ENCODE measurements at regions not wholly inside any gene's neighbourhood (a gene's known extent, or its start where the extent isn't known, plus 50 kb on each side); places are given as distances from the start of the nearest gene placed in this dataset.

GRCh38 chr3:194935061-194935460 is 249.4 kb downstream of the FAM43A start:
- H3K27me3 ChIP-seq (ENCODE audit: control insufficient read depth in 1 of 2, insufficient read depth in 2 of 2, low read length in 2 of 2), result no peaks in the 10 kb centered on the region
- H3K9ac ChIP-seq (ENCODE audit: low read depth in 1 of 2, low read length in 2 of 2), result no peak overlapping the region
- no peaks in the 10 kb centered on the region for H3K4me1 ChIP-seq (ENCODE audit: control insufficient read depth in 1 of 2, insufficient read depth in 2 of 2, low read length in 2 of 2)
- H3K4me3 ChIP-seq (ENCODE audit: low read depth in 1 of 2, low read length in 2 of 2), result no peak overlapping the region
- H3K36me3 ChIP-seq (ENCODE audit: control insufficient read depth in 1 of 2, insufficient read depth in 2 of 2, low read length in 2 of 2), result no peaks in the 10 kb centered on the region
- H3K9me3 ChIP-seq (ENCODE audit: control insufficient read depth in 1 of 2, low read length in 2 of 2), result no peaks in the 10 kb centered on the region
- H3K27ac ChIP-seq (ENCODE audit: low read depth, low read length), result no peak overlapping the region

GRCh38 chr3:194935632-194936470 is 250.2 kb downstream of the FAM43A start:
- Histone ChIP-seq H3K27me3 (ENCODE audit: control insufficient read depth in 1 of 2, insufficient read depth in 2 of 2, low read length in 2 of 2) (no peaks in the 10 kb centered on the region), H3K9ac (ENCODE audit: low read depth in 1 of 2, low read length in 2 of 2) (no peak overlapping the region), H3K36me3 (ENCODE audit: control insufficient read depth in 1 of 2, insufficient read depth in 2 of 2, low read length in 2 of 2) (no peaks in the 10 kb centered on the region), H3K4me3 (ENCODE audit: low read depth in 1 of 2, low read length in 2 of 2) (no peak overlapping the region), H3K27ac (ENCODE audit: low read depth, low read length) (no peak overlapping the region), H3K4me1 (ENCODE audit: control insufficient read depth in 1 of 2, insufficient read depth in 2 of 2, low read length in 2 of 2) (no peaks in the 10 kb centered on the region), H3K9me3 (ENCODE audit: control insufficient read depth in 1 of 2, low read length in 2 of 2) (no peaks in the 10 kb centered on the region)

GRCh38 chr3:194936659-194937058 is 251.0 kb downstream of the FAM43A start:
- Histone ChIP-seq H3K9ac (ENCODE audit: low read depth in 1 of 2, low read length in 2 of 2) (no peak overlapping the region), H3K4me3 (ENCODE audit: low read depth in 1 of 2, low read length in 2 of 2) (no peak overlapping the region), H3K4me1 (ENCODE audit: control insufficient read depth in 1 of 2, insufficient read depth in 2 of 2, low read length in 2 of 2) (no peaks in the 10 kb centered on the region), H3K9me3 (ENCODE audit: control insufficient read depth in 1 of 2, low read length in 2 of 2) (no peaks in the 10 kb centered on the region), H3K27me3 (ENCODE audit: control insufficient read depth in 1 of 2, insufficient read depth in 2 of 2, low read length in 2 of 2) (no peaks in the 10 kb centered on the region), H3K27ac (ENCODE audit: low read depth, low read length) (no peak overlapping the region), H3K36me3 (ENCODE audit: control insufficient read depth in 1 of 2, insufficient read depth in 2 of 2, low read length in 2 of 2) (no peaks in the 10 kb centered on the region)

GRCh38 chr3:194937144-194937543 is 251.5 kb downstream of the FAM43A start:
- H3K4me3 ChIP-seq (ENCODE audit: low read depth in 1 of 2, low read length in 2 of 2), result no peak overlapping the region
- H3K9me3 ChIP-seq (ENCODE audit: control insufficient read depth in 1 of 2, low read length in 2 of 2), result no peaks in the 10 kb centered on the region
- no peaks in the 10 kb centered on the region for H3K36me3 ChIP-seq (ENCODE audit: control insufficient read depth in 1 of 2, insufficient read depth in 2 of 2, low read length in 2 of 2)
- H3K4me1 ChIP-seq (ENCODE audit: control insufficient read depth in 1 of 2, insufficient read depth in 2 of 2, low read length in 2 of 2), result peaks cover 0 to 2% of the 10 kb centered on the region in 2 donors
- no peaks in the 10 kb centered on the region for H3K27me3 ChIP-seq (ENCODE audit: control insufficient read depth in 1 of 2, insufficient read depth in 2 of 2, low read length in 2 of 2)
- H3K27ac ChIP-seq (ENCODE audit: low read depth, low read length), result no peak overlapping the region
- H3K9ac ChIP-seq (ENCODE audit: low read depth in 1 of 2, low read length in 2 of 2), result no peak overlapping the region

GRCh38 chr3:194937882-194938321 is 252.2 kb downstream of the FAM43A start:
- Histone ChIP-seq H3K4me1 (ENCODE audit: control insufficient read depth in 1 of 2, insufficient read depth in 2 of 2, low read length in 2 of 2) (peaks cover 0 to 7% of the 10 kb centered on the region in 2 donors), H3K4me3 (ENCODE audit: low read depth in 1 of 2, low read length in 2 of 2) (no peak overlapping the region), H3K36me3 (ENCODE audit: control insufficient read depth in 1 of 2, insufficient read depth in 2 of 2, low read length in 2 of 2) (no peaks in the 10 kb centered on the region), H3K9me3 (ENCODE audit: control insufficient read depth in 1 of 2, low read length in 2 of 2) (no peaks in the 10 kb centered on the region), H3K9ac (ENCODE audit: low read depth in 1 of 2, low read length in 2 of 2) (no peak overlapping the region), H3K27ac (ENCODE audit: low read depth, low read length) (no peak overlapping the region), H3K27me3 (ENCODE audit: control insufficient read depth in 1 of 2, insufficient read depth in 2 of 2, low read length in 2 of 2) (no peaks in the 10 kb centered on the region)

- H3K27me3 ChIP-seq (ENCODE audit: control insufficient read depth in 1 of 2, insufficient read depth in 2 of 2, low read length in 2 of 2), result no peaks in the 10 kb centered on the region
- H3K9ac ChIP-seq (ENCODE audit: low read depth in 1 of 2, low read length in 2 of 2), result no peak overlapping the region
- H3K4me1 ChIP-seq (ENCODE audit: control insufficient read depth in 1 of 2, insufficient read depth in 2 of 2, low read length in 2 of 2), result peaks cover 5 to 7% of the 10 kb centered on the region in 2 donors
- H3K4me3 ChIP-seq (ENCODE audit: low read depth in 1 of 2, low read length in 2 of 2), result no peak overlapping the region
- no peaks in the 10 kb centered on the region for H3K9me3 ChIP-seq (ENCODE audit: control insufficient read depth in 1 of 2, low read length in 2 of 2)
- no peaks in the 10 kb centered on the region for H3K36me3 ChIP-seq (ENCODE audit: control insufficient read depth in 1 of 2, insufficient read depth in 2 of 2, low read length in 2 of 2)
- H3K27ac ChIP-seq (ENCODE audit: low read depth, low read length), result no peak overlapping the region
Measured at GRCh38 chr3:194938845-194939531, 253.3 kb downstream of the FAM43A start.

GRCh38 chr3:194939532-194939909 is 253.8 kb downstream of the FAM43A start:
- Histone ChIP-seq H3K9me3 (ENCODE audit: control insufficient read depth in 1 of 2, low read length in 2 of 2) (no peaks in the 10 kb centered on the region), H3K4me1 (ENCODE audit: control insufficient read depth in 1 of 2, insufficient read depth in 2 of 2, low read length in 2 of 2) (peaks cover 5 to 7% of the 10 kb centered on the region in 2 donors), H3K9ac (ENCODE audit: low read depth in 1 of 2, low read length in 2 of 2) (no peak overlapping the region), H3K36me3 (ENCODE audit: control insufficient read depth in 1 of 2, insufficient read depth in 2 of 2, low read length in 2 of 2) (no peaks in the 10 kb centered on the region), H3K27me3 (ENCODE audit: control insufficient read depth in 1 of 2, insufficient read depth in 2 of 2, low read length in 2 of 2) (no peaks in the 10 kb centered on the region), H3K27ac (ENCODE audit: low read depth, low read length) (no peak overlapping the region), H3K4me3 (ENCODE audit: low read depth in 1 of 2, low read length in 2 of 2) (no peak overlapping the region)

- Histone ChIP-seq H3K9ac (ENCODE audit: low read depth in 1 of 2, low read length in 2 of 2) (no peak overlapping the region), H3K27me3 (ENCODE audit: control insufficient read depth in 1 of 2, insufficient read depth in 2 of 2, low read length in 2 of 2) (no peaks in the 10 kb centered on the region), H3K4me3 (ENCODE audit: low read depth in 1 of 2, low read length in 2 of 2) (no peak overlapping the region), H3K4me1 (ENCODE audit: control insufficient read depth in 1 of 2, insufficient read depth in 2 of 2, low read length in 2 of 2) (peaks cover 5 to 7% of the 10 kb centered on the region in 2 donors), H3K36me3 (ENCODE audit: control insufficient read depth in 1 of 2, insufficient read depth in 2 of 2, low read length in 2 of 2) (no peaks in the 10 kb centered on the region), H3K9me3 (ENCODE audit: control insufficient read depth in 1 of 2, low read length in 2 of 2) (no peaks in the 10 kb centered on the region), H3K27ac (ENCODE audit: low read depth, low read length) (no peak overlapping the region)
Measured at GRCh38 chr3:194939949-194940770, 254.5 kb downstream of the FAM43A start.

GRCh38 chr3:194941360-194941955 is 255.8 kb downstream of the FAM43A start:
- H3K27ac ChIP-seq (ENCODE audit: low read depth, low read length), result no peak overlapping the region
- no peaks in the 10 kb centered on the region for H3K36me3 ChIP-seq (ENCODE audit: control insufficient read depth in 1 of 2, insufficient read depth in 2 of 2, low read length in 2 of 2)

More at GRCh38 chr3:194941360-194941955, 255.8 kb downstream of the FAM43A start:
- H3K4me3 ChIP-seq (ENCODE audit: low read depth in 1 of 2, low read length in 2 of 2), result no peak overlapping the region
- H3K9me3 ChIP-seq (ENCODE audit: control insufficient read depth in 1 of 2, low read length in 2 of 2), result no peaks in the 10 kb centered on the region
- no peak overlapping the region for H3K9ac ChIP-seq (ENCODE audit: low read depth in 1 of 2, low read length in 2 of 2)
- peaks cover 5 to 7% of the 10 kb centered on the region in 2 donors for H3K4me1 ChIP-seq (ENCODE audit: control insufficient read depth in 1 of 2, insufficient read depth in 2 of 2, low read length in 2 of 2)
- no peaks in the 10 kb centered on the region for H3K27me3 ChIP-seq (ENCODE audit: control insufficient read depth in 1 of 2, insufficient read depth in 2 of 2, low read length in 2 of 2)
